Astrocyte (in vitro differentiated cells and primary cell): ENCODE measurements at regions not wholly inside any gene's neighbourhood (a gene's known extent, or its start where the extent isn't known, plus 50 kb on each side); places are given as distances from the start of the nearest gene placed in this dataset.

ENCODE experiments used
- DNase-seq: peaks from one replicate; pipeline ENCODE4 v3.0.0-alpha.2; 2010; ENCODE audit warnings: low read depth
- FAIRE-seq: peaks from 2 replicates; lab custom pipeline; 2011; peaks lifted over from hg19 to GRCh38; lab: Jason Lieb, UNC
- H2AFZ ChIP-seq: 2 replicates; pipeline ENCODE4 v1.6.0; 2012; ENCODE audit warnings: low read depth, low read length, inconsistent platforms
- H3K27ac ChIP-seq: 2 replicates; pipeline ENCODE4 v1.5.1; 2011; ENCODE audit warnings: low read depth, low read length, inconsistent platforms
- H3K27me3 ChIP-seq: 2 replicates; pipeline ENCODE4 v1.6.0; 2011; ENCODE audit warnings: low read length, inconsistent platforms; ENCODE audit not compliant: insufficient read depth
- H3K36me3 ChIP-seq: 2 replicates; pipeline ENCODE4 v1.5.1; 2011; ENCODE audit warnings: low read length, inconsistent platforms; ENCODE audit not compliant: insufficient read depth
- H3K4me1 ChIP-seq: 2 replicates; pipeline ENCODE4 v1.5.1; 2011; ENCODE audit warnings: low read length, inconsistent platforms; ENCODE audit not compliant: insufficient read depth
- H3K4me2 ChIP-seq: 2 replicates; pipeline ENCODE4 v1.6.0; 2012; ENCODE audit warnings: low read length, inconsistent platforms
- H3K4me3 ChIP-seq: 2 replicates; pipeline ENCODE4 v1.5.1; 2011; ENCODE audit warnings: low read depth, mild to moderate bottlenecking, low read length, inconsistent platforms; ENCODE audit not compliant: insufficient read depth
- H3K79me2 ChIP-seq: 2 replicates; pipeline ENCODE4 v1.6.0; 2012; ENCODE audit warnings: mild to moderate bottlenecking, low read length, inconsistent platforms; ENCODE audit not compliant: insufficient read depth
- H3K9ac ChIP-seq: 2 replicates; pipeline ENCODE4 v1.6.0; 2012; ENCODE audit warnings: mild to moderate bottlenecking, low read length, inconsistent platforms
- H3K9me3 ChIP-seq: 2 replicates; pipeline ENCODE4 v1.5.1; 2012; ENCODE audit warnings: low read depth, mild to moderate bottlenecking, low read length, inconsistent platforms; ENCODE audit not compliant: insufficient read depth
- H4K20me1 ChIP-seq: 2 replicates; pipeline ENCODE4 v1.6.0; 2012; ENCODE audit warnings: low read length, inconsistent platforms; ENCODE audit not compliant: insufficient read depth
- H3K27ac Mint-ChIP-seq: one replicate; pipeline ENCODE4 v1.8.0; 2021; ENCODE audit warnings: mild to moderate bottlenecking, mixed read lengths; ENCODE audit not compliant: unreplicated experiment
- H3K27me3 Mint-ChIP-seq: one replicate; pipeline ENCODE4 v1.8.0; 2021; ENCODE audit warnings: low read depth, mixed read lengths; ENCODE audit not compliant: unreplicated experiment
- H3K36me3 Mint-ChIP-seq: one replicate; pipeline ENCODE4 v1.8.0; 2021; ENCODE audit warnings: low read depth, mixed read lengths; ENCODE audit not compliant: unreplicated experiment
- H3K4me1 Mint-ChIP-seq: one replicate; pipeline ENCODE4 v1.8.0; 2021; ENCODE audit warnings: low read depth, mixed read lengths; ENCODE audit not compliant: unreplicated experiment
- H3K4me3 Mint-ChIP-seq: one replicate; pipeline ENCODE4 v1.8.0; 2021; ENCODE audit warnings: mild to moderate bottlenecking, moderate library complexity, mixed read lengths; ENCODE audit not compliant: unreplicated experiment
- H3K9me3 Mint-ChIP-seq: one replicate; pipeline ENCODE4 v1.8.0; 2021; ENCODE audit warnings: mild to moderate bottlenecking, mixed read lengths; ENCODE audit not compliant: unreplicated experiment
- EZH2 ChIP-seq: IDR thresholded peaks from 2 replicates; pipeline ENCODE4 v1.6.1; 2012; ENCODE audit warnings: mild to moderate bottlenecking, low read length, inconsistent platforms; ENCODE audit not compliant: insufficient read depth
- TF ChIP-seq, protein P1 (sequence below): IDR thresholded peaks from 2 replicates; pipeline ENCODE4 v1.5.1; 2011; ENCODE audit warnings: low read depth, mild to moderate bottlenecking, inconsistent platforms, low read length, moderate library complexity; ENCODE audit not compliant: insufficient read depth

DNA sequence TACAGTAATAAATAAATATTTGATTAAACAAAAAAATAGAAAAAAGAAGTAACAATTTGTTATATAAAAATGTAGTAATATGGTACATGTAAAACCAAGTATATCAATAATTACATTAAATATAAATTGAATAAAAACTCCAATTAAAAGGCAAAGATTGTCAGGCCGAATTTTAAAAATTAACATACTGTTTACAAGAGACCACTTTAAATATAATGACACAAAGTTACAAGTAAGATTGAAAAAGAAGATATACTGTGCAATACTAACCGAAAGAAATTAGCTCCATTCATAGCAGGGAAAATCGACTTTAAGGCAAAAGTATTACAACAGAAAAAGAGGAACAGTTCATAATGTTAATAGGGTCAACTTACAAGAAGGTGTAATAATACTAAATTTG is 571.5 kb upstream of the ARID1B start:
- no peak for TF ChIP-seq EZH2
- TF ChIP-seq, protein P1, sequence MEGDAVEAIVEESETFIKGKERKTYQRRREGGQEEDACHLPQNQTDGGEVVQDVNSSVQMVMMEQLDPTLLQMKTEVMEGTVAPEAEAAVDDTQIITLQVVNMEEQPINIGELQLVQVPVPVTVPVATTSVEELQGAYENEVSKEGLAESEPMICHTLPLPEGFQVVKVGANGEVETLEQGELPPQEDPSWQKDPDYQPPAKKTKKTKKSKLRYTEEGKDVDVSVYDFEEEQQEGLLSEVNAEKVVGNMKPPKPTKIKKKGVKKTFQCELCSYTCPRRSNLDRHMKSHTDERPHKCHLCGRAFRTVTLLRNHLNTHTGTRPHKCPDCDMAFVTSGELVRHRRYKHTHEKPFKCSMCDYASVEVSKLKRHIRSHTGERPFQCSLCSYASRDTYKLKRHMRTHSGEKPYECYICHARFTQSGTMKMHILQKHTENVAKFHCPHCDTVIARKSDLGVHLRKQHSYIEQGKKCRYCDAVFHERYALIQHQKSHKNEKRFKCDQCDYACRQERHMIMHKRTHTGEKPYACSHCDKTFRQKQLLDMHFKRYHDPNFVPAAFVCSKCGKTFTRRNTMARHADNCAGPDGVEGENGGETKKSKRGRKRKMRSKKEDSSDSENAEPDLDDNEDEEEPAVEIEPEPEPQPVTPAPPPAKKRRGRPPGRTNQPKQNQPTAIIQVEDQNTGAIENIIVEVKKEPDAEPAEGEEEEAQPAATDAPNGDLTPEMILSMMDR, result no peak
- no peaks in the 10 kb centered on the region for H3K27me3 ChIP-seq
- H3K27ac ChIP-seq, result no peak overlapping the region
- H3K36me3 ChIP-seq, result no peaks in the 10 kb centered on the region
- Mint-ChIP-seq H3K4me1 (no peaks in the 10 kb centered on the region), H3K4me3 (no peak overlapping the region), H3K27ac (no peak overlapping the region), H3K27me3 (no peaks in the 10 kb centered on the region), H3K9me3 (peaks cover 1% of the 10 kb centered on the region), H3K36me3 (no peaks in the 10 kb centered on the region)
- FAIRE-seq (no peak), DNase-seq (no peak)
- no peaks in the 10 kb centered on the region for H3K79me2 ChIP-seq
- H2AFZ ChIP-seq, result no peak overlapping the region
- no peaks in the 10 kb centered on the region for H3K9me3 ChIP-seq
- H3K4me2 ChIP-seq, result no peak overlapping the region
- H3K4me1 ChIP-seq, result no peaks in the 10 kb centered on the region
- no peaks in the 10 kb centered on the region for H4K20me1 ChIP-seq
- H3K4me3 ChIP-seq, result no peak overlapping the region
- H3K9ac ChIP-seq, result no peak overlapping the region

DNA sequence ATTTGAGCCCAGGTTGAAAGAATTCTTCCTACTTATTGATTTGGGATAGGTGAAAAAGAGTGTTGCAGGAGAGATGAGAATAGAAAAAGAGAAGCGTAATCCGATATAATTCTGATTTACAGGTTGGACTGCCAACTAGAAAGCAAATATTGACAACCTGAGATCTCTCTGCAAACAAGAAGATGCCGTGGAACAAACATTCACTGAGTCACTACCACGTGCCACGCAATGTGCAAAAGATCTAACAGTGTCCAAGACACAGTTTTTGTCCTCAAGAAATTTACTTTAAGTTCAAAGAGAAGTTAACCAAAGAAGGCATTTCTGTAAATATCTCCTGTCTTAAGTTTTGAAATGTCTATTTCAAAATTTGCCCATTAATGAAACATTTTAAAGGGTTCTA is 578.0 kb upstream of the ARID1B start:
- H3K27me3 ChIP-seq, result no peaks in the 10 kb centered on the region

DNA sequence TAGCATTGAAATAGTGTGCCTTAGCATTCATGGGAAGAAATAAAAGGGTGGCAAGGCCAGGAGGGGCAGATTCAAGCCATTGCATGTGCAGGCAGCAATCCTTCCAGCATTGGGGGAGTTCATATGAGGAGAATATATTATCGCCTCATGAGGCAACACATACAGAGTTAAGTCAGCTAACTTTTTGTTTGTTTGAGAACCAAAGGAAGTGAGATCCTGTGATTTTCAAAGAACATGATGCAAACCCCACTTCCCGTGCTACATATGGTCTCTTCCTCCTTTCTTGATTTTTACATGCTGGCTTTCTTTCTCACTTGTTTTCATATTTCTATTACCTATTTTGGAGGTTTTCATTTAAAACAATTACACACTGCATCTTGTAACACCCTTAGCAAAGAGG is 579.7 kb upstream of the ARID1B start:
- no peaks in the 10 kb centered on the region for H3K36me3 Mint-ChIP-seq
- Histone ChIP-seq H3K27me3 (no peaks in the 10 kb centered on the region), H3K4me2 (no peak overlapping the region), H3K79me2 (no peaks in the 10 kb centered on the region), H3K27ac (no peak overlapping the region), H3K9ac (no peak overlapping the region), H3K4me3 (no peak overlapping the region), H3K36me3 (no peaks in the 10 kb centered on the region), H3K9me3 (no peaks in the 10 kb centered on the region), H2AFZ (no peak overlapping the region), H4K20me1 (no peaks in the 10 kb centered on the region), H3K4me1 (no peaks in the 10 kb centered on the region)
- no peak overlapping the region for H3K4me3 Mint-ChIP-seq
- DNase-seq (no peak), FAIRE-seq (no peak)
- H3K9me3 Mint-ChIP-seq, result no peaks in the 10 kb centered on the region
- no peak for TF ChIP-seq EZH2
- TF ChIP-seq, protein P1, result no peak
- H3K27ac Mint-ChIP-seq, result no peak overlapping the region
- no peaks in the 10 kb centered on the region for H3K4me1 Mint-ChIP-seq
- no peaks in the 10 kb centered on the region for H3K27me3 Mint-ChIP-seq

More for the DNA sequence above, 578.0 kb upstream of the ARID1B start:
- H3K4me2 ChIP-seq, result no peak overlapping the region
- H3K27me3 Mint-ChIP-seq, result no peaks in the 10 kb centered on the region
- H3K36me3 ChIP-seq, result no peaks in the 10 kb centered on the region
- no peak overlapping the region for H3K27ac ChIP-seq
- H3K4me1 Mint-ChIP-seq, result no peaks in the 10 kb centered on the region
- no peak for FAIRE-seq
- no peak overlapping the region for H3K4me3 Mint-ChIP-seq
- no peak for DNase-seq
- no peak overlapping the region for H3K27ac Mint-ChIP-seq
- H4K20me1 ChIP-seq, result no peaks in the 10 kb centered on the region
- H3K4me3 ChIP-seq, result no peak overlapping the region
- no peaks in the 10 kb centered on the region for H3K9me3 ChIP-seq
- no peaks in the 10 kb centered on the region for H3K36me3 Mint-ChIP-seq
- H3K79me2 ChIP-seq, result no peaks in the 10 kb centered on the region
- no peaks in the 10 kb centered on the region for H3K9me3 Mint-ChIP-seq
- TF ChIP-seq, protein P1, result no peak
- no peak for TF ChIP-seq EZH2
- H3K4me1 ChIP-seq, result no peaks in the 10 kb centered on the region
- H3K9ac ChIP-seq, result no peak overlapping the region
- H2AFZ ChIP-seq, result no peak overlapping the region
